Trophoblast cell (in vitro differentiated cells and primary cell): ENCODE measurements at regions not wholly inside any gene's neighbourhood (a gene's known extent, or its start where the extent isn't known, plus 50 kb on each side); places are given as distances from the start of the nearest gene placed in this dataset.
A peak's percentile ranks its signal among the peaks of the same experiment; 100 is the strongest.

ENCODE experiments used
- DNase-seq, 2 donors: peaks; one replicate each; pipeline ENCODE4 v3.0.0-alpha.2; 2016
- H2AFZ ChIP-seq: 2 replicates; pipeline ENCODE4 v1.6.1; 2013; ENCODE audit warnings: low read length, moderate library complexity, mild to moderate bottlenecking; ENCODE audit not compliant: insufficient read depth, poor library complexity
- H2AK5ac ChIP-seq: 2 replicates; pipeline ENCODE4 v1.6.1; 2013; ENCODE audit warnings: mild to moderate bottlenecking, low read length
- H2BK120ac ChIP-seq: 2 replicates; pipeline ENCODE4 v1.6.1; 2013; ENCODE audit warnings: low read length, mild to moderate bottlenecking, moderate library complexity; ENCODE audit not compliant: insufficient read depth, poor library complexity
- H2BK12ac ChIP-seq: 2 replicates; pipeline ENCODE4 v1.6.1; 2013; ENCODE audit warnings: mild to moderate bottlenecking, low read length, moderate library complexity
- H2BK5ac ChIP-seq: 2 replicates; pipeline ENCODE4 v1.6.1; 2013; ENCODE audit warnings: low read length, low read depth, moderate library complexity, mild to moderate bottlenecking; ENCODE audit not compliant: poor library complexity
- H3K14ac ChIP-seq: 2 replicates; pipeline ENCODE4 v1.6.1; 2013; ENCODE audit warnings: mild to moderate bottlenecking, low read length
- H3K18ac ChIP-seq: 2 replicates; pipeline ENCODE4 v1.6.1; 2013; ENCODE audit warnings: mild to moderate bottlenecking, low read length
- H3K23ac ChIP-seq: 2 replicates; pipeline ENCODE4 v1.6.1; 2013; ENCODE audit warnings: low read length
- H3K27ac ChIP-seq: 2 replicates; pipeline ENCODE4 v1.5.1; 2013; ENCODE audit warnings: low read depth, mild to moderate bottlenecking, inconsistent platforms, low read length, moderate library complexity
- H3K27me3 ChIP-seq: 2 replicates; pipeline ENCODE4 v1.6.1; 2013; ENCODE audit warnings: inconsistent platforms, mild to moderate bottlenecking, low read length, moderate library complexity; ENCODE audit not compliant: insufficient read depth
- H3K36me3 ChIP-seq, 2 experiments: 1 replicate in 1 of 2; 2 replicates in 1 of 2; pipeline ENCODE4 v1.6.1; 2013; ENCODE audit warnings: low read length in 2 of 2, mild to moderate bottlenecking in 2 of 2, moderate library complexity in 1 of 2; ENCODE audit not compliant: insufficient read depth in 2 of 2, control insufficient read depth in 1 of 2
- H3K4ac ChIP-seq: 2 replicates; pipeline ENCODE4 v1.6.1; 2013; ENCODE audit warnings: low read depth, mild to moderate bottlenecking, low read length, moderate library complexity
- H3K4me1 ChIP-seq, 2 experiments: 1 replicate in 1 of 2; 2 replicates in 1 of 2; pipeline ENCODE4 v1.6.1; 2013; ENCODE audit warnings: low read length in 2 of 2, mild to moderate bottlenecking in 2 of 2, moderate library complexity in 1 of 2; ENCODE audit not compliant: insufficient read depth in 2 of 2, control insufficient read depth in 1 of 2
- H3K4me2 ChIP-seq: 2 replicates; pipeline ENCODE4 v1.6.1; 2013; ENCODE audit warnings: inconsistent platforms, mild to moderate bottlenecking, low read length, moderate library complexity
- H3K4me3 ChIP-seq: 2 replicates; pipeline ENCODE4 v1.5.1; 2013; ENCODE audit warnings: mild to moderate bottlenecking, low read depth, low read length, inconsistent platforms
- H3K79me1 ChIP-seq: one replicate; pipeline ENCODE4 v1.6.1; 2013; ENCODE audit warnings: low read length
- H3K79me2 ChIP-seq: 2 replicates; pipeline ENCODE4 v1.6.1; 2013; ENCODE audit warnings: low read length, mild to moderate bottlenecking; ENCODE audit not compliant: control insufficient read depth, insufficient read depth, poor library complexity
- H3K9ac ChIP-seq: 2 replicates; pipeline ENCODE4 v1.6.1; 2013; ENCODE audit warnings: mild to moderate bottlenecking, low read length
- H3K9me3 ChIP-seq: 2 replicates; pipeline ENCODE4 v1.6.1; 2013; ENCODE audit warnings: low read depth, mild to moderate bottlenecking, control low read depth, inconsistent platforms, low read length; ENCODE audit not compliant: insufficient read depth
- H4K12ac ChIP-seq: 2 replicates; pipeline ENCODE4 v1.6.1; 2013; ENCODE audit warnings: low read depth, mild to moderate bottlenecking, low read length, moderate library complexity
- H4K8ac ChIP-seq: 2 replicates; pipeline ENCODE4 v1.6.1; 2013; ENCODE audit warnings: low read depth, mild to moderate bottlenecking, low read length, moderate library complexity
- H4K91ac ChIP-seq: one replicate; pipeline ENCODE4 v1.6.1; 2013; ENCODE audit warnings: low read depth, mild to moderate bottlenecking, low read length, moderate library complexity
- WGBS: extraction: QIAGEN DNeasy Blood & Tissue Kit; methylation state at CpG from one replicate; pipeline ENCODE4 v1.1.7; 2013; ENCODE audit warnings: missing lambda C conversion rate; ENCODE audit not compliant: insufficient read length, insufficient coverage; ENCODE audit errors: extremely low coverage; 5-methylcytosine and 5-hydroxymethylcytosine counted together

DNA sequence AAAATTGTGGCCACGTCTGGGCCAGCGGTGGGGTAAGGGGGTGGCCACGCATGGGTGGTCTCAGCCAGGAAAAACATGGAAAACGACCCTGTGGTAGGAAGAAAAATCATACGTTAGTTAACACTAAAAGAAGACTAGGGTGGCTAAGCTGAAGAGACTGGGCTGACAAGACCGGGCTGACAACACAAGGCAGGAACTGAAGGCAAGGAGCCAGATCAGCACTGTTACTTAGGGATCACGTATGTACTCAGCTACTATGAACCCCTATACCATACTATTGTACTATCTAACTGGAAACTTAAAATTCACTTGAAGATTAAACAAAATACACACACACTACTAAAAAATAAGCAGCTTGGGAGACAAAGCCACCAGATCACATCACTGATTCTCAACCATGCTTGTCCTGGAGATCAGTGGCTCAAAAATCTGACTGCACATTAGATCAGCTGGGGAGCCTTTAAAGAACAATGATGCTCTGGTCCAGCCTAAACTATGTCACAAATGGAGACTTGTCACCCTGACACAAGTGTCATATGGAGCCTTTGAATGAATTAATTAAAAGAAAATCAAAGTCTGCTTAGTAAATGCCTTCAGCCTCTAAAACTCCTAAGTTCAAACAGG lies 442.2 kb downstream of the SHQ1 start:
- H2AFZ ChIP-seq = no peak overlapping the region
- no peak overlapping the region for H2AK5ac ChIP-seq
- no peak overlapping the region for H2BK5ac ChIP-seq
- no peak overlapping the region for H2BK12ac ChIP-seq
- H3K9ac ChIP-seq = no peak overlapping the region
- no CpG with 5 or more reads among the region's 7 CpGs for WGBS
- no peak for DNase-seq
- peak overlapping the region; percentile 34 for H3K4ac ChIP-seq
- H4K12ac ChIP-seq = no peak overlapping the region
- no peak overlapping the region for H3K4me3 ChIP-seq
- no peaks in the 10 kb centered on the region for H3K27me3 ChIP-seq
- no peak overlapping the region for H3K4me2 ChIP-seq
- H3K36me3 ChIP-seq = peaks cover 0 to 3% of the 10 kb centered on the region in 2 experiments
- H4K91ac ChIP-seq = no peak overlapping the region
- H3K9me3 ChIP-seq = no peaks in the 10 kb centered on the region
- peaks cover 13% of the 10 kb centered on the region for H3K79me2 ChIP-seq
- no peak overlapping the region for H4K8ac ChIP-seq
- no peak overlapping the region for H3K23ac ChIP-seq
- H3K27ac ChIP-seq = no peak overlapping the region
- H3K79me1 ChIP-seq = no peaks in the 10 kb centered on the region
- no peak overlapping the region for H3K18ac ChIP-seq
- peaks cover 0 to 3% of the 10 kb centered on the region in 2 experiments for H3K4me1 ChIP-seq
- no peak overlapping the region for H3K14ac ChIP-seq
- no peak overlapping the region for H2BK120ac ChIP-seq

DNA sequence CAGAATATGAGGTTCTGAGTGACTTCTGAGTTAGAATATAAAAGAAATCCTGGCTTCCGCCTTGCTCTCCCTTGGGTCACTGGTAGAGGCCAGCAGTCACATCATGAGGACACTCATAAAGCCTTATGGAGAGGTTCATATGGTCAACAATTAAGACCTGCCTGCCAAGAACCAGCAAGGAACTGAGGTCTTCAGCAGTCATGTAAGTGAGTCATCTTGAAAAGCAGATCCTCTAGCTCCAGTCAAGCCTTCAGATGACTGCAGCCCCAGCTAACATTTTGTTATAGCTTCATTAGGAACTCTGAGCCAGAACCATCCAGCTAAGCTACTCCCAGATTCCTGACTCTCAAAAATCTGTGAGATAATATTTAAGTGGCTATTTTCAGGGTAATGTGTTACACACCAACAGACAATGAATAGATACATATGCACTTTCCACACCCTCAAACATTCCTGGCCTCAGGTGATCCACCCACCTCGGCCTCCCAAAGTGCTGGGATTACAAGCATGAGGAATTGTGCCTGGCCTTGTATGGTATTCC lies 447.2 kb downstream of the SHQ1 start:
- Histone ChIP-seq H2AK5ac (no peak overlapping the region), H3K4me1 (no peaks in the 10 kb centered on the region), H3K4me3 (no peak overlapping the region), H4K8ac (no peak overlapping the region), H3K4me2 (no peak overlapping the region), H3K23ac (no peak overlapping the region), H3K79me2 (peaks cover 13% of the 10 kb centered on the region), H2BK120ac (no peak overlapping the region), H3K79me1 (no peaks in the 10 kb centered on the region), H3K9ac (no peak overlapping the region), H2BK12ac (no peak overlapping the region), H3K14ac (no peak overlapping the region), H2BK5ac (no peak overlapping the region), H4K91ac (no peak overlapping the region), H3K27me3 (no peaks in the 10 kb centered on the region), H3K27ac (no peak overlapping the region), H3K4ac (peak overlapping the region; percentile 59), H3K18ac (no peak overlapping the region), H3K9me3 (no peaks in the 10 kb centered on the region), H2AFZ (no peak overlapping the region), H4K12ac (no peak overlapping the region), H3K36me3 (no peaks in the 10 kb centered on the region)
- WGBS = no CpG with 5 or more reads among the region's 2 CpGs
- DNase-seq = peak; percentile 28 to 59

DNA sequence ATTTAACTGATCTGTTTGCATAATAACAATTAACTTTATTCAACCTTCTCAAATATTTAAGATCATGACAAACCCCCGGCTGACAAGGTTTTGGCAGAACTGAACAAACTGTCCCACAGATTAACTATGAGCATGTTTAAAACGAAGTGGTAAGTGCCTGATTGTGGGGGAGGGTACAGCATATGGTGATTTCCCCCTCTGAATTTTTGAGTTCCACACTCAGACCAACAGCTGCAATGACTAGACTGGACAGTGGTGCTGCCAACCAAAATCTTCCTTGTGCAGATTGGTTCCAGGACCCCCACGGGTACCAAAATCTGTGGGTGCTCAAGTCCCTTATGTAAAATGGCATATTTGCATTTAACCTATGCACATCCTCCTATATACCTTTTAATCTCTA lies 449.5 kb downstream of the SHQ1 start:
- Histone ChIP-seq H2AK5ac (no peak overlapping the region), H3K27ac (no peak overlapping the region), H4K8ac (no peak overlapping the region), H3K36me3 (no peaks in the 10 kb centered on the region), H4K91ac (no peak overlapping the region), H3K4me2 (no peak overlapping the region), H3K4me3 (no peak overlapping the region), H3K9me3 (no peaks in the 10 kb centered on the region), H4K12ac (no peak overlapping the region), H3K23ac (no peak overlapping the region), H3K18ac (no peak overlapping the region), H2BK12ac (no peak overlapping the region), H3K14ac (no peak overlapping the region), H3K4me1 (no peaks in the 10 kb centered on the region), H2BK5ac (no peak overlapping the region), H3K9ac (no peak overlapping the region), H3K79me2 (peaks cover 11% of the 10 kb centered on the region), H3K4ac (peak overlapping the region; percentile 64), H3K27me3 (no peaks in the 10 kb centered on the region), H2BK120ac (no peak overlapping the region), H2AFZ (no peak overlapping the region), H3K79me1 (no peaks in the 10 kb centered on the region)
- WGBS = no CpG with 5 or more reads among the region's 3 CpGs
- DNase-seq = no peak

DNA sequence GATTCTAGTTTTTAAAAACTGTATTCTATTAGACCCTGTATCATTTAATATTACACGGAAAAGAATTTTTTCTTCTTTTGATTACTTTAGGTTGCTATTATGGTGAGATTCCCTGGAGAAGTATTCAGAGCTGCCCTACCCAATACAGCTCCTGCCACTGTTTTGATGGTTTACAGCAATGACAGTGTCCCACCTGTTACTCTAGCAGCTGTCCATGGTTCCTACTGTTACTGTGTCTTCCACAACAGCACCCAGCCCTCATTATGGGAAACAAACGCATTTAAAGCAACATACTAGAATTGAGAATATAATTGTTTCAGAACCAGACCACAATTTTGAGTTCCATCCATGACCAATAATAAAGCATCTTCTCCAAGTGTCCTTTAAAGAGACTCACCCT lies 450.7 kb downstream of the SHQ1 start:
- Histone ChIP-seq H3K4me1 (no peaks in the 10 kb centered on the region), H3K14ac (no peak overlapping the region), H3K36me3 (no peaks in the 10 kb centered on the region), H4K91ac (no peak overlapping the region), H3K9me3 (no peaks in the 10 kb centered on the region), H3K4ac (peak overlapping the region; percentile 83), H3K79me1 (no peaks in the 10 kb centered on the region), H3K27me3 (no peaks in the 10 kb centered on the region), H3K4me3 (no peak overlapping the region), H4K12ac (no peak overlapping the region), H3K23ac (no peak overlapping the region), H2BK5ac (no peak overlapping the region), H3K18ac (no peak overlapping the region), H2AFZ (no peak overlapping the region), H3K9ac (no peak overlapping the region), H3K4me2 (no peak overlapping the region), H2BK12ac (no peak overlapping the region), H2BK120ac (no peak overlapping the region), H3K79me2 (peaks cover 11% of the 10 kb centered on the region), H2AK5ac (no peak overlapping the region), H4K8ac (no peak overlapping the region), H3K27ac (no peak overlapping the region)
- no CpG with 5 or more reads among the region's 2 CpGs for WGBS
- DNase-seq = no peak
